ENCODE measurements at regions not wholly inside any gene's neighbourhood (a gene's known extent, or its start where the extent isn't known, plus 50 kb on each side); places are given as distances from the start of the nearest gene placed in this dataset.

GRCh38 chr2:144931480-144931879 is 411.6 kb upstream of the ZEB2 start:
- Histone ChIP-seq H2BK15ac (ENCODE audit: low read depth, poor library complexity, severe bottlenecking) (no peak overlapping the region), H3K27ac (ENCODE audit: low read length, poor library complexity, severe bottlenecking) (no peak overlapping the region), H3K18ac (ENCODE audit: low read depth in 1 of 2, low read length in 2 of 2) (no peak overlapping the region), H3K4ac (ENCODE audit: low read depth in 1 of 2, low read length in 2 of 2) (no peak overlapping the region), H3K9me3 (ENCODE audit: control insufficient read depth, low read length) (no peaks in the 10 kb centered on the region), H2AFZ (ENCODE audit: low read depth, low read length) (no peak overlapping the region), H3K4me2 (ENCODE audit: low read length, poor library complexity, severe bottlenecking) (no peak overlapping the region), H2BK120ac (ENCODE audit: low read depth, low read length) (no peak overlapping the region), H3K14ac (ENCODE audit: low read length in 2 of 2) (no peak overlapping the region), H3K79me1 (replicated peaks; ENCODE audit: low read length, poor library complexity, severe bottlenecking) (no peaks in the 10 kb centered on the region), H2AK5ac (ENCODE audit: low read length, severe bottlenecking) (no peak overlapping the region), H4K91ac (ENCODE audit: low read length) (no peak overlapping the region), H2BK12ac (ENCODE audit: low read length in 2 of 2) (peak overlapping the region in 1 of 2 experiments; percentile 92), H2BK5ac (ENCODE audit: low read depth, low read length, poor library complexity, severe bottlenecking) (no peak overlapping the region), H3K36me3 (ENCODE audit: control insufficient read depth in 1 of 2, insufficient read depth in 2 of 2, low read depth in 1 of 2, low read length in 2 of 2) (no peaks in the 10 kb centered on the region), H3K9ac (ENCODE audit: low read length) (no peak overlapping the region), H3K4me3 (ENCODE audit: insufficient read depth in 1 of 2, low read depth in 1 of 2, low read length in 2 of 2) (no peak overlapping the region), H4K8ac (ENCODE audit: low read length) (no peak overlapping the region), H3K4me1 (ENCODE audit: control insufficient read depth, insufficient read depth, low read depth, low read length) (no peaks in the 10 kb centered on the region), H3K27me3 (ENCODE audit: control insufficient read depth in 1 of 2, insufficient read depth in 1 of 2, low read length in 2 of 2) (no peaks in the 10 kb centered on the region), H3K23ac (ENCODE audit: low read length in 2 of 2) (no peak overlapping the region)
- no peak for DNase-seq
- 80% methylated on average over 1 of the region's 1 CpG for WGBS

- Histone ChIP-seq H3K9me3 (ENCODE audit: control insufficient read depth, low read length) (peaks cover 11% of the 10 kb centered on the region), H3K14ac (ENCODE audit: low read length in 2 of 2) (no peak overlapping the region), H3K4me1 (ENCODE audit: control insufficient read depth, insufficient read depth, low read depth, low read length) (no peaks in the 10 kb centered on the region), H2AFZ (ENCODE audit: low read depth, low read length) (no peak overlapping the region), H2BK5ac (ENCODE audit: low read depth, low read length, poor library complexity, severe bottlenecking) (no peak overlapping the region), H4K8ac (ENCODE audit: low read length) (no peak overlapping the region), H3K27ac (ENCODE audit: low read length, poor library complexity, severe bottlenecking) (no peak overlapping the region), H3K79me1 (replicated peaks; ENCODE audit: low read length, poor library complexity, severe bottlenecking) (no peaks in the 10 kb centered on the region), H3K4me2 (ENCODE audit: low read length, poor library complexity, severe bottlenecking) (no peak overlapping the region), H3K9ac (ENCODE audit: low read length) (no peak overlapping the region), H2AK5ac (ENCODE audit: low read length, severe bottlenecking) (no peak overlapping the region), H3K23ac (ENCODE audit: low read length in 2 of 2) (no peak overlapping the region), H3K27me3 (ENCODE audit: control insufficient read depth in 1 of 2, insufficient read depth in 1 of 2, low read length in 2 of 2) (no peaks in the 10 kb centered on the region), H3K4me3 (ENCODE audit: insufficient read depth in 1 of 2, low read depth in 1 of 2, low read length in 2 of 2) (no peak overlapping the region), H2BK12ac (ENCODE audit: low read length in 2 of 2) (no peak overlapping the region), H3K36me3 (ENCODE audit: control insufficient read depth in 1 of 2, insufficient read depth in 2 of 2, low read depth in 1 of 2, low read length in 2 of 2) (no peaks in the 10 kb centered on the region), H3K4ac (ENCODE audit: low read depth in 1 of 2, low read length in 2 of 2) (no peak overlapping the region), H2BK120ac (ENCODE audit: low read depth, low read length) (no peak overlapping the region), H2BK15ac (ENCODE audit: low read depth, poor library complexity, severe bottlenecking) (no peak overlapping the region), H4K91ac (ENCODE audit: low read length) (no peak overlapping the region), H3K18ac (ENCODE audit: low read depth in 1 of 2, low read length in 2 of 2) (no peak overlapping the region)
- WGBS = no CpG with 5 or more reads among the region's 1 CpG
- no peak for DNase-seq
These were observed 407.5 kb upstream of the ZEB2 start for GRCh38 chr2:144927429-144927828.

DNA sequence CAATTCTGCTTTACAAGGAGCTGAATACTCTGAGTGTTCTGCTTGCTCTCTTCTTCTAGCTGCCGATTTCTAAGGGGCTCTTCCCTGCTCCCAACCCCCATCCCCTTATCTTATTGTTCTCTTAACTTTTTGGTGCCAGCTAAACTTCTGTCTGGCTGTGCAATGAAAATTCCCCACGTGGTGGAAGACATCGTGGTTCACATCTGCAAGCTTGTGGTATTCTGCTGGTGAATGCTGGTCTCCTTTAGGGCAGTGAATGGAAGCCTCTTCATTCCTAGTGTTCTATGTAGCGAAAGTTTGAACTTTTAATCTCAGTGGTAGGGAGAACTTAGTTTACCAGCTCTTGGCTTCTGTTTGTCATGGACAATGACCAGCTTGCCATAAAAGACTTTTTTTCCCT is 406.0 kb upstream of the ZEB2 start:
- H3K4me1 ChIP-seq (ENCODE audit: control insufficient read depth, insufficient read depth, low read depth, low read length) = no peaks in the 10 kb centered on the region
- WGBS = 72% methylated on average over 4 of the region's 4 CpGs
- no peak overlapping the region for H3K27ac ChIP-seq (ENCODE audit: low read length, poor library complexity, severe bottlenecking)
- H2BK5ac ChIP-seq (ENCODE audit: low read depth, low read length, poor library complexity, severe bottlenecking) = no peak overlapping the region
- H2AK5ac ChIP-seq (ENCODE audit: low read length, severe bottlenecking) = no peak overlapping the region
- H3K4ac ChIP-seq (ENCODE audit: low read depth in 1 of 2, low read length in 2 of 2) = no peak overlapping the region
- H3K79me1 ChIP-seq (replicated peaks; ENCODE audit: low read length, poor library complexity, severe bottlenecking) = no peaks in the 10 kb centered on the region
- no peak overlapping the region for H3K18ac ChIP-seq (ENCODE audit: low read depth in 1 of 2, low read length in 2 of 2)
- no peak overlapping the region for H2AFZ ChIP-seq (ENCODE audit: low read depth, low read length)
- no peak overlapping the region for H2BK120ac ChIP-seq (ENCODE audit: low read depth, low read length)
- H2BK12ac ChIP-seq (ENCODE audit: low read length in 2 of 2) = no peak overlapping the region
- no peak overlapping the region for H3K14ac ChIP-seq (ENCODE audit: low read length in 2 of 2)
- no peak overlapping the region for H3K9ac ChIP-seq (ENCODE audit: low read length)
- H3K9me3 ChIP-seq (ENCODE audit: control insufficient read depth, low read length) = peaks cover 14% of the 10 kb centered on the region
- no peak for DNase-seq
- H3K4me2 ChIP-seq (ENCODE audit: low read length, poor library complexity, severe bottlenecking) = no peak overlapping the region
- H4K8ac ChIP-seq (ENCODE audit: low read length) = no peak overlapping the region
- H3K4me3 ChIP-seq (ENCODE audit: insufficient read depth in 1 of 2, low read depth in 1 of 2, low read length in 2 of 2) = no peak overlapping the region
- H2BK15ac ChIP-seq (ENCODE audit: low read depth, poor library complexity, severe bottlenecking) = no peak overlapping the region
- no peak overlapping the region for H4K91ac ChIP-seq (ENCODE audit: low read length)
- no peaks in the 10 kb centered on the region for H3K27me3 ChIP-seq (ENCODE audit: control insufficient read depth in 1 of 2, insufficient read depth in 1 of 2, low read length in 2 of 2)
- no peaks in the 10 kb centered on the region for H3K36me3 ChIP-seq (ENCODE audit: control insufficient read depth in 1 of 2, insufficient read depth in 2 of 2, low read depth in 1 of 2, low read length in 2 of 2)
- H3K23ac ChIP-seq (ENCODE audit: low read length in 2 of 2) = no peak overlapping the region

- Histone ChIP-seq H3K36me3 (ENCODE audit: control insufficient read depth in 1 of 2, insufficient read depth in 2 of 2, low read depth in 1 of 2, low read length in 2 of 2) (no peaks in the 10 kb centered on the region), H2BK5ac (ENCODE audit: low read depth, low read length, poor library complexity, severe bottlenecking) (no peak overlapping the region), H3K14ac (ENCODE audit: low read length in 2 of 2) (no peak overlapping the region), H3K4me3 (ENCODE audit: insufficient read depth in 1 of 2, low read depth in 1 of 2, low read length in 2 of 2) (no peak overlapping the region), H3K23ac (ENCODE audit: low read length in 2 of 2) (no peak overlapping the region), H3K18ac (ENCODE audit: low read depth in 1 of 2, low read length in 2 of 2) (no peak overlapping the region), H3K27me3 (ENCODE audit: control insufficient read depth in 1 of 2, insufficient read depth in 1 of 2, low read length in 2 of 2) (no peaks in the 10 kb centered on the region), H2BK120ac (ENCODE audit: low read depth, low read length) (no peak overlapping the region), H3K9me3 (ENCODE audit: control insufficient read depth, low read length) (peaks cover 14% of the 10 kb centered on the region), H3K4ac (ENCODE audit: low read depth in 1 of 2, low read length in 2 of 2) (no peak overlapping the region), H4K8ac (ENCODE audit: low read length) (no peak overlapping the region), H2BK12ac (ENCODE audit: low read length in 2 of 2) (no peak overlapping the region), H3K4me2 (ENCODE audit: low read length, poor library complexity, severe bottlenecking) (no peak overlapping the region), H3K27ac (ENCODE audit: low read length, poor library complexity, severe bottlenecking) (no peak overlapping the region), H3K9ac (ENCODE audit: low read length) (no peak overlapping the region), H2AFZ (ENCODE audit: low read depth, low read length) (no peak overlapping the region), H3K4me1 (ENCODE audit: control insufficient read depth, insufficient read depth, low read depth, low read length) (no peaks in the 10 kb centered on the region), H2BK15ac (ENCODE audit: low read depth, poor library complexity, severe bottlenecking) (no peak overlapping the region), H3K79me1 (replicated peaks; ENCODE audit: low read length, poor library complexity, severe bottlenecking) (no peaks in the 10 kb centered on the region), H4K91ac (ENCODE audit: low read length) (no peak overlapping the region), H2AK5ac (ENCODE audit: low read length, severe bottlenecking) (no peak overlapping the region)
- no peak for DNase-seq
These were observed 404.9 kb upstream of the ZEB2 start for GRCh38 chr2:144924827-144925226.
